GM12872 (cell line): ENCODE measurements at regions not wholly inside any gene's neighbourhood (a gene's known extent, or its start where the extent isn't known, plus 50 kb on each side); places are given as distances from the start of the nearest gene placed in this dataset.

ENCODE experiments used
- TF ChIP-seq, protein P1 (sequence below): IDR thresholded peaks from 3 replicates; pipeline ENCODE4 v1.5.1; 2011; ENCODE audit warnings: low read depth, mild to moderate bottlenecking, low read length, moderate library complexity; ENCODE audit not compliant: insufficient read depth

DNA sequence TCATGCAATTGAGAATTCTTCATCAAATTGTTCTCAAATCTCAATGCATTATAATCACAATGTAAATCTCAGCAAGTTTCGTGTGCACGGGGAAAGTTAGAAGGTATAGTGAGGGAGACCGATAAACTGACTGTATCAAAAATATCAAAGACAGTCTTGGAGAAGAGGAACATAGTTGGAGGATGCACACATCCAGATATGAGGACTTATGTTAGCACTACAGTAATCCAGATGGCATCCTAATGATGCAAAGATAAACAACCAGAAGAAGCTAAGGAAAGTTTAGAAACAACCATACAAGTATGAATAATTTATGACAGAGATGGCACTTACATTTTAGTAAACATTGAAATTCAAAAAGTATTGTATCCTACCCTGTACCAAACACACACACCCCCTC lies 760.1 kb downstream of the RPS29 start:
- TF ChIP-seq, protein P1, sequence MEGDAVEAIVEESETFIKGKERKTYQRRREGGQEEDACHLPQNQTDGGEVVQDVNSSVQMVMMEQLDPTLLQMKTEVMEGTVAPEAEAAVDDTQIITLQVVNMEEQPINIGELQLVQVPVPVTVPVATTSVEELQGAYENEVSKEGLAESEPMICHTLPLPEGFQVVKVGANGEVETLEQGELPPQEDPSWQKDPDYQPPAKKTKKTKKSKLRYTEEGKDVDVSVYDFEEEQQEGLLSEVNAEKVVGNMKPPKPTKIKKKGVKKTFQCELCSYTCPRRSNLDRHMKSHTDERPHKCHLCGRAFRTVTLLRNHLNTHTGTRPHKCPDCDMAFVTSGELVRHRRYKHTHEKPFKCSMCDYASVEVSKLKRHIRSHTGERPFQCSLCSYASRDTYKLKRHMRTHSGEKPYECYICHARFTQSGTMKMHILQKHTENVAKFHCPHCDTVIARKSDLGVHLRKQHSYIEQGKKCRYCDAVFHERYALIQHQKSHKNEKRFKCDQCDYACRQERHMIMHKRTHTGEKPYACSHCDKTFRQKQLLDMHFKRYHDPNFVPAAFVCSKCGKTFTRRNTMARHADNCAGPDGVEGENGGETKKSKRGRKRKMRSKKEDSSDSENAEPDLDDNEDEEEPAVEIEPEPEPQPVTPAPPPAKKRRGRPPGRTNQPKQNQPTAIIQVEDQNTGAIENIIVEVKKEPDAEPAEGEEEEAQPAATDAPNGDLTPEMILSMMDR, result no peak

DNA sequence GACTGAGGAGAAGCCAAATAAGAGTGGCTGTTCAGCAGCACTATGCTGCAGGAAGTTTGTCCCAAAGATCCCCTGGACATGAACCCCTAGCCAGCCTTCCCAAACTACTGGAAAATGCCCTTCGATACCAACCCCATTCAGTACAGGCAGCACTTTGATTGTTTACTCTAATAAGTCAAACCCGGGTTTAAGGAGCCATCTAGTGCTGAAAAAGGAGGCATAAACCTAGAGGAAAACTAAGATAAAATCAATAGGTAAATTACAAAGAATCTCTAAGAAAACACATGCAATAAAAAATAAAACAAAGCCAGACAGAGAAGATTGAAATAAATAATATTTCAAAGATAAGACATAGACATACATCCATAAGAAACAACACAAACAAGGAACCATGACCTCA lies 771.6 kb downstream of the RPS29 start:
- TF ChIP-seq, protein P1, result no peak

DNA sequence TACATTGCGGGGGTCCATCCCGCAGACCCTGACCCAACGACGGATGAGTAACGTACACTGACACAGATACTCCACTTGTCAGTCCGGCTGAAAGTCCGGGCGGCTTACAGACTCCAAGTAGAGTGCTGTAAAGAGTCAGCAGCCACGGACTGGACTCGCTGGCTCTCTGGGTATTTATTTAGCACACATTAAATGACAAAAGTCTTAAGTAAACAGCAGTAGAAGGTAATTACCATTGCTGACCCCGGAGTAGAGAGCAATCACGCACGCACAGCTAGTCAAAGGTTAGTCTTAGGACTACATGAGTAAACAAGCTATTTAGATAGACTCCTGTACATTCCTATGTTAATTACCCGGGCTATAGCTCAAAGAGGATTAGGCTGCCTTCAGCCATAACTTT lies 780.9 kb downstream of the RPS29 start:
- TF ChIP-seq, protein P1, result no peak

DNA sequence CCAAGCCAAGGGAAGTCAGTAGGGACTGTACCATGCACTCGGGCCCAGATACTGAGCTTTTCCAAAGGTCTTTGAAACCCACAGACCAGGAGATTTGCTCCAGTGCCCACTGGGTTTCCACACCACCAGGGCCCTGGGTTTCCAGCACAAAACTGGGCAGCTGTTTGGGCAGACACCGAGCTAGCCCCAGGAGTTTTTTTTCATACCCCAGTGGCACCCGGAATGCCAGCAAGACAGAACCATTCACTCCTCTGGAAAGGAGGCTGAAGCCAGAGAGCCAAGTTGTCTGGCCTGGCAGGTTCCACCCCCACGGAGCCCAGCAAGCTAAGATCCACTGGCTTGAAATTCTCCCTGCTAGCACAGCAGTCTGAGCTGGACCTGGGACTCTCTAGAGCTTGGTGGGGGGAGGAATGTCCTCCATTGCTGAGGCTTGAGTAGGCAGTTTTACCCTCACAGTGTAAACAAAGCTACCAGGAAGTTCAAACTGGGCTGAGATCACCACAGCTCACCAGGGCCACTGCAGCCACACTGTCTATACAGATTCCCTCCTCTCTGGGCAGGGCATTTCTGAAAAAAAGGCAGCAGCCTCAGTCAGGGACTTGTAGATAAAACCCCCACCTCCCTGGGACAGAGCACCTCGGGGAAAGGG lies 793.7 kb downstream of the RPS29 start:
- TF ChIP-seq, protein P1, result no peak

DNA sequence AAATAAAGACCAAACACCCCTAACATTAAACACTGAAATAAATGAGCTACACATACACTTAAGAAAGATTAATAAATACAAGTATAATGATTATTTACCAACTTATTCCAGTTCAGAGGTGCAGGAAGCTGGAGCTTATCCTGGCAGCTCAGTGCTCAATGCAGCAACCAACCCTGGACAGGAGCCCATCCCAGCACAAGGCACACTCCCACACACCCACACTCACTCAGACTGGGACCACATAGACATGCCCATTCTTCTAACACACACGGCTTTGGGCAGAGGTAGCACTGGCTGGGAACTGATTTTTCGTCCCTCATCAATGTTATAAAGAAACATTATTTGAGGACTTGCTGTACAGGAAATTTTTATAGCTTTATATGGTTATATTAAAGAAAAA lies 797.4 kb downstream of the RPS29 start:
- TF ChIP-seq, protein P1, result no peak

DNA sequence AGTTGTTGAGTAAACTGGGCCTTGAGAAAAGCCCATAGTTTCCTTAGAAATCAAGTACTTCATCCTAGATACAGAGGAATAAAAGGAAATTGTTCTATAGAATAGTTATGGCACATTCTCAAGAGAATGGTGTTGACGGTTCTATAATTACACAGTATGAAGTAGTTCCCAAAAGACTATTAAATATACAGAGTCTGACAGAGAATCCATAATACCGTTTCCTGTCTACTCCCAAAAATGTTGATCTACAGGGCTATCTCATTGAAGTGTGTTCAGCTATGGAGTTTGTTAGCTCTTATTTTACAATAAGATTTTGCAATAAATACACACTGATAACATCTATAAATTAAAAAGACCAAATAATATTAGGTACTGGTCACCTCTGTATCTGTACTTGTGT lies 799.7 kb downstream of the RPS29 start:
- TF ChIP-seq, protein P1, result no peak

DNA sequence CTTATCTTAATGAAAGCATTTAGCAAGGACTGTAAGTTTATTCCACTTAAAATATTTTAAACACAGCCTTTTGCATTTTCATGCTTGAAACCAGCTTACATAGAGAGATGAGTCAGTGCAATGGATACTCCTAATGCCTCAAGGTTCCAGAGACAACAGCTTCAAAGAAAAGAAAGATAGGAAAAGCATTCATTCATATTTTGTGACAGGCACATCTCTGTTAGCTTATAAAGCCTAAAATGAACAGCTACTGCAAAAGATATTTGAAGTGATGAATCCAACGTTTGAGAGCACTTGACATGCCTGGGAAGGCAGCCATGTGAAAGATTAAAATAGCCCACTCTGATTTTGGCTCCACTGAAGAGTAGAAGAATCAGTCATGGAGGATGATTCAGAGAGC lies 814.5 kb downstream of the RPS29 start:
- TF ChIP-seq, protein P1, result no peak
